ENCODE measurements at regions not wholly inside any gene's neighbourhood (a gene's known extent, or its start where the extent isn't known, plus 50 kb on each side); places are given as distances from the start of the nearest gene placed in this dataset.

GRCh38 chr3:132963786-132964185, 74.4 kb upstream of the TMEM108 start:
- no peak for TF ChIP-seq CTCF (conservative IDR thresholded peaks at IDR 0.05; ENCODE audit: low read depth, low read length)
- no peak for TF ChIP-seq EZH2phosphoT487 (IDR thresholded peaks at IDR 0.05; ENCODE audit: borderline replicate concordance, low read length)
